ENCODE measurements at regions not wholly inside any gene's neighbourhood (a gene's known extent, or its start where the extent isn't known, plus 50 kb on each side); places are given as distances from the start of the nearest gene placed in this dataset.

DNA sequence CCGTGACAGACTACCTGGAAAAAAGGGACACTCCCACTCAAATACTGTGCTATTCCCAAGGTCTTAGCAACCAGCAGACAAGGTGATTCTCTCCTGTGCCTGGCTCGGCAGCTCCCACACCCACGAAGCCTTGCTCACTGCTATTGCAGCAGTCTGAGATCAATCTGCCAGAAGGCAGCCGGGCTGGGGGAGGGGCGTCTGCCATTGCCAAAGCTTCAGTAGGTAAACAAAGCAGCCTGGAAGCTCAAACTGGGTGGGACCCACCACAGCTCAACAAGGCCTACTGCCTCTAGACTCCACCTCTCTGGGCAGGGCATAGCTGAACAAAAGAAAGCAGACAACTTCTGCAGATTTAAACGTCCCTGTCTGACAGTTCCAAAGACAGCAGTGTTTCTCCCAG is 128.4 kb upstream of the SETMAR start:
- Histone ChIP-seq H3K27ac (no peak overlapping the region), H3K4me1 (no peaks in the 10 kb centered on the region), H3K9me3 (peaks cover 0 to 9% (median 1%) of the 10 kb centered on the region in 4 donors), H3K36me3 (no peaks in the 10 kb centered on the region), H3K27me3 (no peaks in the 10 kb centered on the region), H3K4me3 (no peak overlapping the region)
- no peak for DNase-seq (ENCODE audit: low spot score in 2 of 2)
- TF ChIP-seq, protein P1, sequence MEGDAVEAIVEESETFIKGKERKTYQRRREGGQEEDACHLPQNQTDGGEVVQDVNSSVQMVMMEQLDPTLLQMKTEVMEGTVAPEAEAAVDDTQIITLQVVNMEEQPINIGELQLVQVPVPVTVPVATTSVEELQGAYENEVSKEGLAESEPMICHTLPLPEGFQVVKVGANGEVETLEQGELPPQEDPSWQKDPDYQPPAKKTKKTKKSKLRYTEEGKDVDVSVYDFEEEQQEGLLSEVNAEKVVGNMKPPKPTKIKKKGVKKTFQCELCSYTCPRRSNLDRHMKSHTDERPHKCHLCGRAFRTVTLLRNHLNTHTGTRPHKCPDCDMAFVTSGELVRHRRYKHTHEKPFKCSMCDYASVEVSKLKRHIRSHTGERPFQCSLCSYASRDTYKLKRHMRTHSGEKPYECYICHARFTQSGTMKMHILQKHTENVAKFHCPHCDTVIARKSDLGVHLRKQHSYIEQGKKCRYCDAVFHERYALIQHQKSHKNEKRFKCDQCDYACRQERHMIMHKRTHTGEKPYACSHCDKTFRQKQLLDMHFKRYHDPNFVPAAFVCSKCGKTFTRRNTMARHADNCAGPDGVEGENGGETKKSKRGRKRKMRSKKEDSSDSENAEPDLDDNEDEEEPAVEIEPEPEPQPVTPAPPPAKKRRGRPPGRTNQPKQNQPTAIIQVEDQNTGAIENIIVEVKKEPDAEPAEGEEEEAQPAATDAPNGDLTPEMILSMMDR (IDR thresholded peaks at IDR 0.05) = no peak
- TF ChIP-seq EP300 (IDR thresholded peaks at IDR 0.05) (no peak), POLR2A (IDR thresholded peaks at IDR 0.05) (no peak)
- WGBS, 2 donors = 79 to 81% methylated on average over 6 of the region's 6 CpGs

DNA sequence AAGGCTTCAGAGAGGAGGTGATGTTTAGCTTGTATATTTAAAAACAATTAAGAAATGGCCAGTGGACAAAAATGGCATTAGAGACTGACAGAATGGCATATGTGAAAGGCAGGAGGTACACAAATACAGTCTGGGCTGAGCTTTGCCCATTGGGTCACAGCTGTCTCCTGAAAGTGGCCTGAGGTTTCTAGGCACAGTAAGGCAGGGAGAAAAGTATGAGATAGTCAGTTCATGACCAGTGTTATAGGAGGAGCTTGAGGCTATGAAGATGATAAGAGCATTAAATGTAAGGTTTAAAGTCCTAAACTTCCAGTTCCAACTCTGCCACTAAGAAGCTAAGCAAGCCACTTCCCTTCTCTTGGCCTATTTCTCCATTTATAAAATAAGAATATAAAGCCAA is 111.2 kb upstream of the SETMAR start:
- DNase-seq (ENCODE audit: low spot score in 2 of 2) = no peak
- Histone ChIP-seq H3K27me3 (no peaks in the 10 kb centered on the region), H3K9me3 (no peaks in the 10 kb centered on the region), H3K36me3 (no peaks in the 10 kb centered on the region), H3K4me1 (no peaks in the 10 kb centered on the region), H3K4me3 (no peak overlapping the region), H3K27ac (no peak overlapping the region)
- TF ChIP-seq POLR2A (IDR thresholded peaks at IDR 0.05) (no peak), EP300 (IDR thresholded peaks at IDR 0.05) (no peak)
- TF ChIP-seq, protein P1 (IDR thresholded peaks at IDR 0.05) = no peak

DNA sequence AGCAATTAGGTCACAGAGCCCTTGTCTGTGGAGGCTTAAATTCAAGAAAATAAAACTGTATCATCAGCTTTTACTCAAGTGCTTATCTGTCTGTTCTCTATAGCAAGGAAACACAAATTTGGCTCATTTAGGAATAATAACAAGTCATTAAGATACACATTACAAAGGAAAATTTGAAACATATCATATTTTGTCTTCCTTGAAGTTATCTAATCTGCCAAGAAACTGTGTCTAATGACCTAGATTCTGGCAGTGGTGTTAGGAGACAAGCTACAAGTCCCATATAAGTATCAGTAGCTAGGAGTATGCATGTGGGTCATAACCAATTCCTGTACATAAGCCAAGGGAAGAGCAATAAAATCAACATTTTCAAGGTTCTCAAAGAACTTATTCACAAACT is 108.2 kb upstream of the SETMAR start:
- Histone ChIP-seq H3K36me3 (no peaks in the 10 kb centered on the region), H3K4me1 (no peaks in the 10 kb centered on the region), H3K9me3 (no peaks in the 10 kb centered on the region), H3K27me3 (no peaks in the 10 kb centered on the region), H3K4me3 (no peak overlapping the region), H3K27ac (no peak overlapping the region)
- TF ChIP-seq, protein P1 (IDR thresholded peaks at IDR 0.05) = no peak
- no peak for TF ChIP-seq EP300 (IDR thresholded peaks at IDR 0.05)
- no peak for TF ChIP-seq POLR2A (IDR thresholded peaks at IDR 0.05)
- DNase-seq (ENCODE audit: low spot score in 2 of 2) = no peak

DNA sequence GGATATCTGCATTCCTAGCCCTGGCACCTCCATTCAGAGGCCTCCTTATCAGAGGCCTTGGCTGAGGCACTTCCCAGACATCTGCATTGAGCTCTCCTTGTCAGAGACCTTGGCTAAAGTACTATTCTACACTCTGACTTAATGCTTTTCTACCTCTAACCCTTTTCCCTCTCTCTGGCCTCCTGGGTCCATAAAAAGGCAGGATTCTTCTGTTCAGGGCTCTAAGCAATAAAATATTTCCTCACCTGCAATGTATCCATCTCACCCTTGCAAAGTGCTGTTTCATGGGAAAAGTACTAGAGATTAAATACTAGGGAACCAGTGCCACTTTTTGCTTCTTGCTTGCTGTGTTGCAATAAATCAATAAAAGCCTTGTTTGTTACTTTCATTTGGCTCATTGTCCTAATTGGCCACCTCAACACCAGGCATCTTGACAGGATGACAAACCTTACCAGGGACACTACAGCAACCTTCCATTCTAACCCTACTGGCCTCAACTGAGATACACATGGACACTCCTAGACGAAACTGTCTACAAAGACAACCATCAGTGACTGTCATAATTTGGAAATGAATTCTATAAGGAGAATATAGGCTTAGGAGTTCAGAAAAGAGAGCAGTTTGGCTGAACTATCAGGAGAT is 106.5 kb upstream of the SETMAR start:
- Histone ChIP-seq H3K4me1 (no peaks in the 10 kb centered on the region), H3K9me3 (no peaks in the 10 kb centered on the region), H3K27me3 (no peaks in the 10 kb centered on the region), H3K36me3 (no peaks in the 10 kb centered on the region), H3K27ac (no peak overlapping the region), H3K4me3 (no peak overlapping the region)
- TF ChIP-seq EP300 (IDR thresholded peaks at IDR 0.05) (no peak), POLR2A (IDR thresholded peaks at IDR 0.05) (no peak)
- TF ChIP-seq, protein P1 (IDR thresholded peaks at IDR 0.05) = no peak
- 85 to 90% methylated on average over 1 of the region's 1 CpG for WGBS, 2 donors
- no peak for DNase-seq (ENCODE audit: low spot score in 2 of 2)

DNA sequence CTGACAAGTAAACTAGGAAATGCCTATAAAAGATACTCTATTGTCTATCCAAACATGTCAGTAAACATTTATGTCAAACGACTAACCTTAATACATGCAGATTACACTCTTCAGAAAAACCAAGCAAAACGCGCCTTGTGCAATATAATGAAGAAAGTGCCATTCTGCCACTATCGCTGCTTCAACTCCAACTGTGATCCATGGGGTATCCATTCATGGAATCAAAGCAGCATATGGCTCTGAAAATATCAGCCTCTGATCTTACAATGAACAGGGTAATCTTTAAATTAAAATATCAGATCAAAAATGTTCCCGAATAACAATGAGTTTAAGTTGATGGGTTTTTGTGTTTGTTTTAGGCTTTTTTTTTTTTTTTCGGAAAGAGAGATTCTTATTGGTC is 105.5 kb upstream of the SETMAR start:
- H3K27me3 ChIP-seq = no peaks in the 10 kb centered on the region
- 94% methylated on average over 6 of the region's 6 CpGs for WGBS, 2 donors
- H3K36me3 ChIP-seq = no peaks in the 10 kb centered on the region
- H3K27ac ChIP-seq = no peak overlapping the region
- no peak overlapping the region for H3K4me3 ChIP-seq
- no peaks in the 10 kb centered on the region for H3K9me3 ChIP-seq
- no peaks in the 10 kb centered on the region for H3K4me1 ChIP-seq
- no peak for DNase-seq (ENCODE audit: low spot score in 2 of 2)
- TF ChIP-seq EP300 (IDR thresholded peaks at IDR 0.05) = no peak
- TF ChIP-seq POLR2A (IDR thresholded peaks at IDR 0.05) = no peak
- TF ChIP-seq, protein P1 (IDR thresholded peaks at IDR 0.05) = no peak

Data from tibial nerve (tissue), 4 donors.